GM18909 (cell line): ENCODE measurements at regions not wholly inside any gene's neighbourhood (a gene's known extent, or its start where the extent isn't known, plus 50 kb on each side); places are given as distances from the start of the nearest gene placed in this dataset.
"Not testable (repeated sequence)": the region's sequence is repeated elsewhere in the genome, so short reads cannot be mapped to it uniquely, and the experiment has no call there.

ENCODE experiments used
- ATAC-seq: cut with Tn5 transposase; IDR thresholded peaks from one replicate; pipeline ENCODE4 v1.9.1; 2021; ENCODE audit warnings: mild to moderate bottlenecking; ENCODE audit not compliant: unreplicated experiment, poor library complexity

GRCh38 chr3:152574461-152575079 lies 260.4 kb upstream of the P2RY1 start:
- peak; percentile 74 for ATAC-seq

GRCh38 chr3:152578769-152579168 lies 256.2 kb upstream of the P2RY1 start:
- no peak for ATAC-seq

GRCh38 chr3:152581951-152582350 lies 253.0 kb upstream of the P2RY1 start:
- no peak for ATAC-seq

- no peak for ATAC-seq
Measured at GRCh38 chr3:152583963-152584362, 251.0 kb upstream of the P2RY1 start.

GRCh38 chr3:152586974-152587373 lies 248.0 kb upstream of the P2RY1 start:
- ATAC-seq: no peak

- no peak for ATAC-seq
Measured at GRCh38 chr3:152587861-152588260, 247.1 kb upstream of the P2RY1 start.

- ATAC-seq: no peak
Measured at GRCh38 chr3:152589644-152590043, 245.3 kb upstream of the P2RY1 start.

GRCh38 chr3:152591515-152591914 lies 243.4 kb upstream of the P2RY1 start:
- ATAC-seq: no peak

GRCh38 chr3:152593242-152593641 lies 241.7 kb upstream of the P2RY1 start:
- no peak for ATAC-seq

GRCh38 chr3:152595975-152596821 lies 238.7 kb upstream of the P2RY1 start:
- peak; percentile 99 for ATAC-seq

GRCh38 chr3:152596832-152597231 lies 238.1 kb upstream of the P2RY1 start:
- ATAC-seq: not testable (repeated sequence)

- no peak for ATAC-seq
Measured at GRCh38 chr3:152606146-152606545, 228.8 kb upstream of the P2RY1 start.

- no peak for ATAC-seq
Measured at GRCh38 chr3:152607179-152607578, 227.8 kb upstream of the P2RY1 start.

GRCh38 chr3:152608696-152609594 lies 226.0 kb upstream of the P2RY1 start:
- ATAC-seq: no peak

GRCh38 chr3:152609891-152610290 lies 225.0 kb upstream of the P2RY1 start:
- ATAC-seq: no peak

- ATAC-seq: no peak
Measured at GRCh38 chr3:152610622-152611021, 224.3 kb upstream of the P2RY1 start.

GRCh38 chr3:152611905-152612304 lies 223.0 kb upstream of the P2RY1 start:
- no peak for ATAC-seq

- no peak for ATAC-seq
Measured at GRCh38 chr3:152613851-152614250, 221.1 kb upstream of the P2RY1 start.

- no peak for ATAC-seq
Measured at GRCh38 chr3:152615681-152616080, 219.2 kb upstream of the P2RY1 start.

GRCh38 chr3:152617609-152618008 lies 217.3 kb upstream of the P2RY1 start:
- ATAC-seq: no peak

GRCh38 chr3:152618529-152618928 lies 216.4 kb upstream of the P2RY1 start:
- ATAC-seq: no peak
